Sigmoid colon (tissue), 4 donors: ENCODE measurements at regions not wholly inside any gene's neighbourhood (a gene's known extent, or its start where the extent isn't known, plus 50 kb on each side); places are given as distances from the start of the nearest gene placed in this dataset.

Experiments
- POLR2A ChIP-seq, 2 donors: fragments of 450-650 bp; IDR thresholded peaks; one replicate each; pipeline ENCODE4 v1.6.1; 2016; ENCODE audit warnings: antibody characterized with exemption in 2 of 2, mild to moderate bottlenecking in 2 of 2, moderate library complexity in 2 of 2
- POLR2AphosphoS5 ChIP-seq, 4 donors: sonication (generic); formaldehyde crosslinking; IDR thresholded peaks; one replicate each; pipeline ENCODE4 v1.6.1; 2017; ENCODE audit warnings: antibody characterized with exemption in 4 of 4

DNA sequence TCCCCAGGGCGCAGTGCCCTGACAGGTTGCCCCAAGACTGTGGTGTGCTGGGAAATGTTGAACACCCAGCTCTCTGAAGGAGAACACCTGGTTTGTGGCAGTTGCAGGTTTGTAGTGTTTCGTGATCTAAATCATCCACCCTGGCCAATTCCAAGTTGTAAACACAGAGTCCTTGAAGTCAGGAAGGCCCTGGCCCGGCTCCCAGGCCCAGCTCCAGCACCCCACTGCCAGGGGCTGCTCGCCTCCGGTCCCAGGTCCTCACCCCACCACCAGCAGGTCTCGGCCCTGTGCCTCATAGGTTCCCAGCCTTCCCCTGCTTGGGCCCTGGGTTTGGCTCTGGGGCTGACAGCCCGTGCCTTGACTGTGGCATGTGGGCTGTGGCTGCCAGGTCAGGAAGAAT, 121.4 kb upstream of the MLN start:
- TF ChIP-seq POLR2AphosphoS5 (IDR thresholded peaks at IDR 0.05), result no peak
- TF ChIP-seq POLR2A (IDR thresholded peaks at IDR 0.05), result no peak
